ENCODE measurements at regions not wholly inside any gene's neighbourhood (a gene's known extent, or its start where the extent isn't known, plus 50 kb on each side); places are given as distances from the start of the nearest gene placed in this dataset.
"Not testable (repeated sequence)": the region's sequence is repeated elsewhere in the genome, so short reads cannot be mapped to it uniquely, and the experiment has no call there.

DNA sequence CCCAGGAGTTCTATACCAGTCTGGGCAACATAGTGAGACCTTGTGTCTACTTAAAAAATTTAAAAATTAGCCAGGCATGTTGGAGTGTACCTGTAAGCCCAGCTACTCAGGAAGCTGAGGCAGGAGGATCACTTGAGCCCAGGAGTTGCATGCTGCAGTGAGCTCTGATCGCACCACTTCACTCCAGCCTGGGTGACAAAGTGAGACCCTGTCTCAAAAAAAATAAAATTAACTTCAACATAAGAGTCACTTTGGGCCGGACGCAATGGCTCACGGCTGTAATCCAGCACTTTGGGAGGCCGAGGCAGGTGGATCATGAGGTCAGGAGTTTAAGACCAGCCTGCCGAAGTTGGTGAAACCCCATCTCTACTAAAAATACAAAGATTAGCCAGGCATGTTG is 699.1 kb upstream of the AUTS2 start:
- not testable (repeated sequence) for H3K27ac Mint-ChIP-seq; H3K4me3 Mint-ChIP-seq; H3K4me1 Mint-ChIP-seq (ENCODE audit: low read depth); H3K27me3 Mint-ChIP-seq (ENCODE audit: low read depth); H3K36me3 Mint-ChIP-seq (ENCODE audit: low read depth); DNase-seq (ENCODE audit: low spot score)
- peaks cover 52% of the 10 kb centered on the region for H3K9me3 Mint-ChIP-seq

DNA sequence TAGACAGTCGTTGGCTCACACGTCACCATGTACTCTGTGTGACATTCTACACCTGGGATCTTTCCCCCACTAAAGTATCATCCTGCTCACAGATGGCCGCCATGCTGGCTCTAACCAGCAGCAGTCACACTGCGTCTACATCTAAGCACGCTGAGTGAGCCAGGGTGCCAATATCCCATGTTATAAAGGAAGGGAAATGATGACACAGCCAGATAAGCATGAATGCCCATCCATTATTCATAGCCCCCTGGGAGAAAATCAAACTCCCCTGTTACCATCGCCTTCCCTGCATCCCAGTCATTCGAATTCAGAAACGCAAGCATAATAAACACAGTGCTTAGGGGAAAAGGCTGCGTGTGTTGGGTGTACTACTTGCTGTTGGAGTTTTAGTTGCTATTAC is 698.2 kb upstream of the AUTS2 start:
- no peak for DNase-seq (ENCODE audit: low spot score)
- H3K4me3 Mint-ChIP-seq = no peak overlapping the region

DNA sequence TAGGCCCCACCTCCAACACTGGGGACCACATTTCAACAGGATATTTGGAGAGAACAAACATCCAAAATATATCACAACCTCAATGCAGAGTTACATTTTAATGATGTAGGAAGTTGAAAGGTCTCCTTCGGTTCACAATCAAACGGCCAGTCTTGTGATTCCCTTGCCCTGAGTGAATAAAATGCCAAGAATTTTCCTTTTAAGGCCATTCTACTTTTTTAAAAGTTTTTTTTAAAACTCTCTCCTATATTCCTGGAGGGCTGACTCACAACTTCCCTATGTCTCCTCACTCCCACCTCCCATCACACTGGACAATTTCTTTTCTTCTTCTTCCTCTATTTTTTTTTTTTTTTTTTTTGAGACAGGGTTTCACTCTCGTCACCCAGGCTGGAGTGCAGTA is 693.6 kb upstream of the AUTS2 start:
- Mint-ChIP-seq H3K4me3 (no peak overlapping the region), H3K27ac (no peak overlapping the region), H3K4me1 (ENCODE audit: low read depth) (no peaks in the 10 kb centered on the region), H3K36me3 (ENCODE audit: low read depth) (no peaks in the 10 kb centered on the region), H3K27me3 (ENCODE audit: low read depth) (no peaks in the 10 kb centered on the region), H3K9me3 (peaks cover 45% of the 10 kb centered on the region)
- DNase-seq (ENCODE audit: low spot score) = no peak

More for the DNA sequence above, 698.2 kb upstream of the AUTS2 start:
- no peaks in the 10 kb centered on the region for H3K27me3 Mint-ChIP-seq (ENCODE audit: low read depth)
- H3K36me3 Mint-ChIP-seq (ENCODE audit: low read depth) = no peaks in the 10 kb centered on the region
- H3K27ac Mint-ChIP-seq = no peak overlapping the region
- H3K9me3 Mint-ChIP-seq = peaks cover 50% of the 10 kb centered on the region
- H3K4me1 Mint-ChIP-seq (ENCODE audit: low read depth) = no peaks in the 10 kb centered on the region

DNA sequence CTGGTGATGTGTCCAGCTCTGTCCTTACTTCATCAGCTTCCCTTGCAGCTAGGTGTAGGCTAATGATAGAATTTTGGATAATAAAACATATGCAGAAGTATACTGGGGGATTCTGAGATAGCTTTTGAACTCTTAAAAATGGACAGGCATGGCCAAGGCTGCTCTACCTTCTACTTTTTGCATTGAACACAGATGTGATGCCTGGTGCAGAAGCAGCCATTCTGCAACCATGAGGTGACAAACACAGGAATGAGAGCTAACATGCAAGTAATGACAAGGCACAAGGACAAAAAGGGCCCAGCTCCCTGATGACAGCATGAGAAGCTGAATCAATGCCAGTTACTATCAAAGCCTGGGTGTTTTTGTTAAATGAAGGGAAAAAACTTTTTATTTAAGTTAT is 686.5 kb upstream of the AUTS2 start:
- peaks cover 35% of the 10 kb centered on the region for H3K9me3 Mint-ChIP-seq
- no peak overlapping the region for H3K4me3 Mint-ChIP-seq
- H3K27me3 Mint-ChIP-seq (ENCODE audit: low read depth) = no peaks in the 10 kb centered on the region
- H3K4me1 Mint-ChIP-seq (ENCODE audit: low read depth) = no peaks in the 10 kb centered on the region
- DNase-seq (ENCODE audit: low spot score) = no peak
- H3K27ac Mint-ChIP-seq = no peak overlapping the region
- H3K36me3 Mint-ChIP-seq (ENCODE audit: low read depth) = no peaks in the 10 kb centered on the region

DNA sequence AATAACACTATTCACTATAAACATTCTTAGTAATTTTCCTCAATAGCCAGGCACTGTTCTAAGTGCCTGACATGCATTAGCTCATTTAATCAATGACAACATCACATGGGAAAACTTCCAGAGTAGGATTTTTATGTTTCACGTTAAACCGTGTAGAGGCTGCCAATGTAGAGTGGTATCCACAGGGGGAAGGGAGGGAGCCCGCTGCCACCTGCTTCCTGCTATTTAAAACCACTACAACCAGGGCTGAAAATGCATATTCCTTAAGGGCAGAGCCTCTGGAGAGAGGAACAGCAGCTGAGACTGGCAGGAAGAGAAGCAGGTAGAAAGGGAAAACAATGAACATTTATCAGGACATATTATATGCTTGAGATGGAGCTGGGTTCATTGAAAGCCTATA is 684.3 kb upstream of the AUTS2 start:
- peaks cover 45% of the 10 kb centered on the region for H3K9me3 Mint-ChIP-seq
- no peaks in the 10 kb centered on the region for H3K36me3 Mint-ChIP-seq (ENCODE audit: low read depth)
- no peaks in the 10 kb centered on the region for H3K27me3 Mint-ChIP-seq (ENCODE audit: low read depth)
- DNase-seq (ENCODE audit: low spot score) = no peak
- H3K27ac Mint-ChIP-seq = no peak overlapping the region
- H3K4me3 Mint-ChIP-seq = no peak overlapping the region
- H3K4me1 Mint-ChIP-seq (ENCODE audit: low read depth) = no peaks in the 10 kb centered on the region

DNA sequence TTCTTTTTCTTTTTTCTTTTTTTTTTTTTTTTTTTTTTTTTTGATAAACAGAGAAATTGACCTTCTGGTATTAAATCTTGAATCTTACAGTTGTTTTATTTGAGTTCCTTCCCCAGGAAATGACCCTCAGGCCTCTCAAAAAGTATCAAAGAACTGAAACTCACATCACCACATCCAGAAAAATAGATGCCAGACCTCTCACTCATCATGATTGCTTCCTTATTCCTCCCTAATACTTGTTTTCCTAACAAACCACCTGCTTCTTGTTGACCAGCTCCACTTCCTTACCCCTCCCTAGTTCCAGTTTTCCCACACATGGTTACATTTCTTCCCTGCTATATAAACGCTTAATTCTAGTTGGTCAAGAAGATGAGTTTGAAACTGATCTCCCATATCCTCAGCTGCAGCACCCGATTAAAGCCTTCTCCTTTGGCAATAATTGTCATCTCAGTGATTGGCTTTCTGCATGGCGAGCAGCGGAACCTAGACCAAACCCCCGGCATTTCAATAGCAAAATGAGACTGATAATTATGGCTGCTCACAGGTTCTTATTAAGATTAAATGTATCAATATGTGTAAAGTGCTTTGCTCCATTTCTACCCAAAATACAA is 681.1 kb upstream of the AUTS2 start:
- Mint-ChIP-seq H3K4me3 (no peak overlapping the region), H3K4me1 (ENCODE audit: low read depth) (no peaks in the 10 kb centered on the region), H3K27ac (no peak overlapping the region), H3K27me3 (ENCODE audit: low read depth) (no peaks in the 10 kb centered on the region), H3K36me3 (ENCODE audit: low read depth) (no peaks in the 10 kb centered on the region), H3K9me3 (peaks cover 65% of the 10 kb centered on the region)
- DNase-seq (ENCODE audit: low spot score) = no peak

DNA sequence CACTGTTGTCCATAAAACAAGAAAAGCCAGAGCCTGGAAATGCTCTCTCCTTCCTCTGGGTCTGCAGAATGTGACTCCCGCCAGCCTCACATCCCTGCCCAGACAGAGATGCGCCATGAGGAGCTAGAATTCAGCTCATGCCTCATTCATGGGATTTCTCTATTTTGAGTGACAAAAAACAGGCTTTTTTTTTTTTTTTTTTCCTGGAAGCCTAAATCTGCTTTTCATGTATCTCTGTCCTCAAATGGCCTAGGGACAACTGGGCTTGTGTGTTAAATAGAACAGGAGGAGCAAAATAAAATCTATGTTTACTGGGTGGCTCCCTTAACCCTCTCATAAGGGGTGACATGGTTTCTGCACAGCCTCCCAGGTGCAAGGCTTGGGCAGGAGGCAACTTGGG is 679.7 kb upstream of the AUTS2 start:
- Mint-ChIP-seq H3K4me1 (ENCODE audit: low read depth) (no peaks in the 10 kb centered on the region), H3K27ac (no peak overlapping the region), H3K4me3 (no peak overlapping the region), H3K27me3 (ENCODE audit: low read depth) (no peaks in the 10 kb centered on the region), H3K9me3 (peaks cover 64% of the 10 kb centered on the region), H3K36me3 (ENCODE audit: low read depth) (no peaks in the 10 kb centered on the region)
- DNase-seq (ENCODE audit: low spot score) = no peak

DNA sequence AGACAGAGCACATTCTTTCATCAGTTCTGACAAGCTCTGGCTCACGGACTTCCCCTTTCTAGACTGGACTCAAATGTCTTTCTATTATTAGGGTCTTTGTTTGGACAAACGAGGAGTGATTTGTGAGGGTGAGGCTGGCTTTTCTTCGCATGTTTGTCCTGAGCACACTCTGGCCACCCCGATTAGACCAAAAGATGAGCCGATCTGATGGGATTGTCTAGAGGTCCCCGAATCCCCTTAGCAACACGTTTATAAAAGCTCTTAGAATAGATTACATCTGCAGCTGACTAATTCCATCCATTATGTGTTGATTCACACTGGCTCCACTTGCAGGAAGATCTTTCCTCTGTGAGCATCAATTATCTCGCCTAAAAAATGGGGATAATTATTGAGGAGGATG is 675.4 kb upstream of the AUTS2 start:
- DNase-seq (ENCODE audit: low spot score) = no peak
- no peaks in the 10 kb centered on the region for H3K4me1 Mint-ChIP-seq (ENCODE audit: low read depth)
- no peaks in the 10 kb centered on the region for H3K36me3 Mint-ChIP-seq (ENCODE audit: low read depth)
- H3K9me3 Mint-ChIP-seq = peaks cover 62% of the 10 kb centered on the region
- no peaks in the 10 kb centered on the region for H3K27me3 Mint-ChIP-seq (ENCODE audit: low read depth)
- H3K4me3 Mint-ChIP-seq = no peak overlapping the region
- H3K27ac Mint-ChIP-seq = no peak overlapping the region

DNA sequence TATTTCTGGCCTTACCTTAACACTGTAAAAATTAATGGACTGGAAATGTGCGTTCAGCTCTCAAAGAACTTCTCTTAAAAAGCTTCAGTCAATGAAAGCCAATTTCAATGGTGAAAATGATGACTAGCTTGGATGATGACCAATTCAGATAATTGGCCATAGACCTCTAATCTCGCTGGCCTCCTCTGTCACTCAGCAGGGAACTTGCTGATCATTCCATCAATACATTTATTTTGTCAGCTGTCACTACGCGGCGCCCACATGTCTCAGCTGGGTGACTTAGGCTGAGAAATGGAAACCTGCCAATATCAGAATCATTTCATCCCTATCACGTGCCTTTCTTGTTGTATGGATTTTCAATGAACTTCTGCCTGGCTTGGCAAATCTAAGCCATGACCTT is 673.0 kb upstream of the AUTS2 start:
- no peaks in the 10 kb centered on the region for H3K27me3 Mint-ChIP-seq (ENCODE audit: low read depth)
- no peak for DNase-seq (ENCODE audit: low spot score)
- no peak overlapping the region for H3K27ac Mint-ChIP-seq
- no peak overlapping the region for H3K4me3 Mint-ChIP-seq
- H3K4me1 Mint-ChIP-seq (ENCODE audit: low read depth) = no peaks in the 10 kb centered on the region
- H3K9me3 Mint-ChIP-seq = peaks cover 52% of the 10 kb centered on the region
- no peaks in the 10 kb centered on the region for H3K36me3 Mint-ChIP-seq (ENCODE audit: low read depth)

DNA sequence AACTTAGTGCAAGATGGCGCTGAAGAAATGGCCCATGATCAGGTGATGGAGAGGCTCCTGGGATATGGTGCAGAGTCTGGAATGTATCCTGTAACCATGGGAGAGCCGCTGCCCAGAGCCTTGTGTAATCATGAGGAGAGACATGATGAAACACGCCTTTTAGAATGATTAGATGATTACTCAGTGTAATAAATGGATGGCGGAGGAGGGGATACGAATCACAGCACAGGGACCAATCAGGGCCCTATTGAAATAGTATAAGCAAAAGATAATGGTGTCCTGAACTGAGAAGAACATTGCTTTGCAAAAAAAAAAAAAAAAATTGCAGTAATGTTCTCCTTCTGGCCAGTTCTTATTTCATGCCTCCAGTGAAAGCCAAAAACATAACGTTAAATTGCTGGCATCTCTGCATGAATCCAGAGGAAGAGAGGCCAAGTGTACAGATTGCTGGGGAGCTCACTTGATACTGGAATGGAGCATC is 668.5 kb upstream of the AUTS2 start:
- no peaks in the 10 kb centered on the region for H3K27me3 Mint-ChIP-seq (ENCODE audit: low read depth)
- DNase-seq (ENCODE audit: low spot score) = no peak
- peaks cover 2% of the 10 kb centered on the region for H3K36me3 Mint-ChIP-seq (ENCODE audit: low read depth)
- H3K9me3 Mint-ChIP-seq = peaks cover 49% of the 10 kb centered on the region
- H3K4me1 Mint-ChIP-seq (ENCODE audit: low read depth) = no peaks in the 10 kb centered on the region
- H3K4me3 Mint-ChIP-seq = no peak overlapping the region
- H3K27ac Mint-ChIP-seq = no peak overlapping the region

DNA sequence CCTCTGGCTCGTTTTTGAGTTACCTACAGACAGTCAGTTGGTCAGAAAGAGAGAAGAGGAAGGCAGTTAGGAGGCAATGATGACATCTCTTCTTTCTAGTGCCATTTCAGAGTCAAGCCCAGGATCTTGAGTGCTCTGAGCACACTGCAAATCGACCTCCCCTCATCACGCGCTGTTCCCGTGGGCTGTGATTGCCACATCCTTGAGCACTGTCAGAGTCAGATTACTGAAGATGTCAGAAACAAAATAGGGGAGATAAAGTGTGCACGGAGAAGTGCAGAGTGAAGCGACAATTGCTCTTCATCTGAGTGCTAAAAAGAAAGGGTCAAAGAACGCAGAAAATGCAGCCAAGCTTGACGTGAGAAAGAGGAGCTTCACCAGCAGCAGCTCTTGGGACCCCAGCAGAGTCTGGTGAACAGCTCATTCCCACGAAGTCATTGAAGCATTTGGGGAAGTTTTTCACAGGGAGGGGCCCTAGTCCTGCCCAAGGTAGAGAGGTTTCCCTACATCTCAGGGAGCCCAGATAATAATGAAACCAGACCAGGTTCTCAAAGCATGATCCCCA is 661.7 kb upstream of the AUTS2 start:
- peaks cover 49% of the 10 kb centered on the region for H3K9me3 Mint-ChIP-seq
- peaks cover 4% of the 10 kb centered on the region for H3K36me3 Mint-ChIP-seq (ENCODE audit: low read depth)
- no peak for DNase-seq (ENCODE audit: low spot score)
- no peak overlapping the region for H3K4me3 Mint-ChIP-seq
- H3K4me1 Mint-ChIP-seq (ENCODE audit: low read depth) = no peaks in the 10 kb centered on the region
- H3K27me3 Mint-ChIP-seq (ENCODE audit: low read depth) = no peaks in the 10 kb centered on the region
- no peak overlapping the region for H3K27ac Mint-ChIP-seq

DNA sequence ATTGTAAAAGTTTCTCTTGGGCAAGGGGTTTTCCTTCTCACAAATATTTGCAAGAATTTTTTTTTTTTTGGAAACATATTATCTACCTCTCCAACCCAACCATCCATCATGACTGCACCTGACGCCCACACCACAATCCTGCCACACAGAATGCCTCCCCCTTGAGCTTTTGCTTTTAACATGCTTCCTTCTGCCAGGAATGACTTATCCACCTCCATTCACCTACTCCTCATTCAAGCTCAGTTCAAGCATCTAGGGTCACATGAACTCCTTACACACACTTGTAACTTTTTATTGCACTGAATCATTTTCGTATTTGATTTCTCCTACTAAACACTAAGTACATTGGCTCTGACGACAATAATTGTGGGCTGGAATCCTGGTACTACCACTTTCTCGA is 660.1 kb upstream of the AUTS2 start:
- peaks cover 53% of the 10 kb centered on the region for H3K9me3 Mint-ChIP-seq
- DNase-seq (ENCODE audit: low spot score) = no peak
- H3K4me3 Mint-ChIP-seq = no peak overlapping the region
- no peaks in the 10 kb centered on the region for H3K4me1 Mint-ChIP-seq (ENCODE audit: low read depth)
- no peaks in the 10 kb centered on the region for H3K27me3 Mint-ChIP-seq (ENCODE audit: low read depth)
- H3K36me3 Mint-ChIP-seq (ENCODE audit: low read depth) = peaks cover 2% of the 10 kb centered on the region
- no peak overlapping the region for H3K27ac Mint-ChIP-seq

DNA sequence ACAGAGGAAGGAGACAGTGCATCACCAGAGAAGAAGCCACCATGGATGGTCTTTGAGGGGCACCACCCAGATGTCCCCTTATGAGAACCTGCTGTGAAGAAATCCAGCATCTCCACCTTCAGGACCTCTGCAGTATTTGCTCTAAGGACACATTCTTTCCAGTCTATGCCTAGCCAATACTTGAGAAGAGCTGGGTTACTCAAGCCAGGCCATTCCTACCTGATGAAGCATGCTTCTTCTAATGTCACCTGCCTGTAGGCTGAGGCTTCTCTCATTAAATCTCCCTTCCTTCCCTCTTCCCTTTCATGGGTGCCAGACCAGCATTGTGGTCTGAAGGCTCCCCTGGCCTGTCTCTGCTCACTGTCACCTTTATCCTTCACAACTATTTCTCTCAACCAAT is 654.5 kb upstream of the AUTS2 start:
- Mint-ChIP-seq H3K9me3 (peaks cover 50% of the 10 kb centered on the region), H3K27ac (no peak overlapping the region), H3K27me3 (ENCODE audit: low read depth) (no peaks in the 10 kb centered on the region), H3K36me3 (ENCODE audit: low read depth) (peaks cover 2% of the 10 kb centered on the region), H3K4me3 (no peak overlapping the region), H3K4me1 (ENCODE audit: low read depth) (no peaks in the 10 kb centered on the region)
- no peak for DNase-seq (ENCODE audit: low spot score)

DNA sequence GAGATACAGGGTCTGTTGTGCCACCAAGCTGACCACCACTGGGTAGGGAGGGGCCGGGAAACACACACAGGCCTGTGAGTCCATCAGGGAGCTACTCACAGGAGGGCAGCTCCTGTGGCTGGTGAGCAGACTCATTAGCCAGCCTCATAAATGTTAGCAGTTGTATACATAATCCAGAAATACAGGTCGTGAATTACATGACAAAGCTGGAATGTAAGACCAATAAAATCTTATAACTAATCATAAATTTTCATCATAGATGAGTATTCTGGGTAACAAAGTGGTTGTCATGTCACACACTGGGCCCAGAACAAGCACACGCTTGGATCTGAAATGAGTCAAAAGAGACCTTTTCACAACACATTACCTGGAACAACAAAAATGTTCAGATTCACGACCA is 642.6 kb upstream of the AUTS2 start:
- DNase-seq (ENCODE audit: low spot score) = no peak
- no peaks in the 10 kb centered on the region for H3K36me3 Mint-ChIP-seq (ENCODE audit: low read depth)
- H3K27me3 Mint-ChIP-seq (ENCODE audit: low read depth) = no peaks in the 10 kb centered on the region
- H3K4me3 Mint-ChIP-seq = no peak overlapping the region
- H3K4me1 Mint-ChIP-seq (ENCODE audit: low read depth) = no peaks in the 10 kb centered on the region
- H3K9me3 Mint-ChIP-seq = peaks cover 50% of the 10 kb centered on the region
- no peak overlapping the region for H3K27ac Mint-ChIP-seq

DNA sequence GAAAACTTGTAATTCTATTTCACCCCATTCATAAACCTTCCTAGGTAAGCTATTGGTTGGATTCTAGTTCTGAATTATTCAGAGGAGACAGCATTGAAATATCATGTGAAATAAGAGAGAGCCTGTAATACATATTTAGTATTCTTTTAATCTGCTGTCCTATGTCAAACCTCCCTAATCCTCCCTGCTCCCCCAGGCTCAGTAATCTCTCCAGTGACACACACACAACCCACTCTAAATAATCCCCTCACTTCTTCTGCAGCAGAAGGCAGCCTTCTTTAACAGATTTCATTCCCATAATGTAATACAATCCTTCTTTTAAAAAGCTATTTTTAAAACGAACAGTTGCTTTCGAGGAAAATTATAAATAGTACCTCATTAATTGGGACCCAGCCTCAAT is 639.7 kb upstream of the AUTS2 start:
- no peaks in the 10 kb centered on the region for H3K4me1 Mint-ChIP-seq (ENCODE audit: low read depth)
- peaks cover 50% of the 10 kb centered on the region for H3K9me3 Mint-ChIP-seq
- no peak overlapping the region for H3K27ac Mint-ChIP-seq
- DNase-seq (ENCODE audit: low spot score) = no peak
- no peaks in the 10 kb centered on the region for H3K27me3 Mint-ChIP-seq (ENCODE audit: low read depth)
- H3K4me3 Mint-ChIP-seq = no peak overlapping the region
- H3K36me3 Mint-ChIP-seq (ENCODE audit: low read depth) = no peaks in the 10 kb centered on the region
